ENCODE measurements at regions not wholly inside any gene's neighbourhood (a gene's known extent, or its start where the extent isn't known, plus 50 kb on each side); places are given as distances from the start of the nearest gene placed in this dataset.
"Not testable (repeated sequence)": the region's sequence is repeated elsewhere in the genome, so short reads cannot be mapped to it uniquely, and the experiment has no call there.

- DNase-seq = peak; percentile 82 to 87
Observed at GRCh38 chr7:25069900-25070443, 55.1 kb downstream of the CYCS start.

- no peak for DNase-seq
Observed at GRCh38 chr7:25068502-25069213, 56.4 kb downstream of the CYCS start.

- DNase-seq = no peak
Observed at GRCh38 chr7:25067726-25068501, 57.1 kb downstream of the CYCS start.

GRCh38 chr7:25066253-25066652 is 58.8 kb downstream of the CYCS start:
- no peak for DNase-seq

GRCh38 chr7:25062380-25062779 is 62.7 kb downstream of the CYCS start:
- no peak for DNase-seq

- DNase-seq = no peak
Observed at GRCh38 chr7:25060487-25061055, 64.5 kb downstream of the CYCS start.

GRCh38 chr7:25059576-25059975 is 65.5 kb downstream of the CYCS start:
- DNase-seq = no peak

- no peak for DNase-seq
Observed at GRCh38 chr7:25056368-25056767, 68.7 kb downstream of the CYCS start.

- DNase-seq = no peak
Observed at GRCh38 chr7:25055520-25056220, 69.4 kb downstream of the CYCS start.

- DNase-seq = no peak
Observed at GRCh38 chr7:25054819-25055519, 70.1 kb downstream of the CYCS start.

GRCh38 chr7:25050223-25050622 is 70.2 kb upstream of the OSBPL3 start:
- no peak for DNase-seq

- no peak for DNase-seq
Observed at GRCh38 chr7:25048444-25048834, 68.5 kb upstream of the OSBPL3 start.

GRCh38 chr7:25047571-25048443 is 67.8 kb upstream of the OSBPL3 start:
- DNase-seq = not testable (repeated sequence)

GRCh38 chr7:25037325-25037724 is 57.3 kb upstream of the OSBPL3 start:
- DNase-seq = no peak

GRCh38 chr7:25035274-25035673 is 55.3 kb upstream of the OSBPL3 start:
- no peak for DNase-seq

- no peak for DNase-seq
Observed at GRCh38 chr7:25034136-25034535, 54.2 kb upstream of the OSBPL3 start.

GRCh38 chr7:25032774-25033743 is 53.1 kb upstream of the OSBPL3 start:
- DNase-seq = no peak

- no peak for DNase-seq
Observed at GRCh38 chr7:25031432-25031831, 51.5 kb upstream of the OSBPL3 start.

GRCh38 chr7:25031007-25031406 is 51.0 kb upstream of the OSBPL3 start:
- no peak for DNase-seq
